Tongue (tissue), 1 donor: ENCODE measurements at regions not wholly inside any gene's neighbourhood (a gene's known extent, or its start where the extent isn't known, plus 50 kb on each side); places are given as distances from the start of the nearest gene placed in this dataset.
A peak's percentile ranks its signal among the peaks of the same experiment; 100 is the strongest.
"Not testable (repeated sequence)": the region's sequence is repeated elsewhere in the genome, so short reads cannot be mapped to it uniquely, and the experiment has no call there.

ENCODE experiments used
- DNase-seq: peaks from one replicate; pipeline ENCODE4 v3.0.0-alpha.2; 2015

GRCh38 chr19:7400815-7401214, 52.1 kb downstream of the ARHGEF18 start:
- DNase-seq, result no peak

GRCh38 chr19:7401694-7402093, 53.0 kb downstream of the ARHGEF18 start:
- DNase-seq, result no peak

- not testable (repeated sequence) for DNase-seq
Measured at GRCh38 chr19:7405482-7405881, 56.7 kb downstream of the ARHGEF18 start.

GRCh38 chr19:7408251-7408650, 59.5 kb downstream of the ARHGEF18 start:
- no peak for DNase-seq

- DNase-seq, result no peak
Measured at GRCh38 chr19:7410946-7411345, 62.2 kb downstream of the ARHGEF18 start.

- DNase-seq, result no peak
Measured at GRCh38 chr19:7413629-7414028, 64.9 kb downstream of the ARHGEF18 start.

GRCh38 chr19:7415163-7415856, 66.6 kb downstream of the ARHGEF18 start:
- DNase-seq, result peak; percentile 25

- DNase-seq, result no peak
Measured at GRCh38 chr19:7415857-7416371, 67.2 kb downstream of the ARHGEF18 start.

GRCh38 chr19:7417671-7418324, 69.1 kb downstream of the ARHGEF18 start:
- no peak for DNase-seq

GRCh38 chr19:7418596-7418995, 69.9 kb downstream of the ARHGEF18 start:
- no peak for DNase-seq

- no peak for DNase-seq
Measured at GRCh38 chr19:7419153-7419552, 69.7 kb downstream of the PEX11G start.

- no peak for DNase-seq
Measured at GRCh38 chr19:7419777-7420439, 68.9 kb downstream of the PEX11G start.

GRCh38 chr19:7421941-7422744, 66.7 kb downstream of the PEX11G start:
- DNase-seq, result no peak
